HCT116 (cell line): ENCODE measurements at regions not wholly inside any gene's neighbourhood (a gene's known extent, or its start where the extent isn't known, plus 50 kb on each side); places are given as distances from the start of the nearest gene placed in this dataset.

Experiments
- ATAC-seq: fragments of 200-7000 bp; cut with Tn5 transposase; 2 replicates; pipeline ENCODE4 v1.9.1; 2020; ENCODE audit warnings: mild to moderate bottlenecking, moderate library complexity
- BruUV-seq: library from RNA; stranded (reverse); fragments of 400-500 nt; replicated peaks from 2 replicates; lab custom pipeline; 2021; lab: Mats Ljungman, UMichigan
- CTCF ChIA-PET: fragments of 300-600 bp; sonication (Branson Sonifier 250); formaldehyde crosslinking; loops from one replicate; lab custom pipeline; 2021; ENCODE audit warnings: antibody characterized with exemption; lab: Charles Lee
- POLR2A ChIA-PET: fragments of 300-600, 350-600 bp; sonication (Branson Sonifier 250); formaldehyde crosslinking; loops from one replicate; lab custom pipeline; 2021; ENCODE audit warnings: antibody characterized with exemption; lab: Charles Lee
- RAD21 ChIA-PET, 2 experiments: fragments of 300-600 bp; sonication (Branson Sonifier 250); formaldehyde crosslinking; loops; one replicate each; lab custom pipeline; 2023; ENCODE audit warnings: low total read pairs in 2 of 2; ENCODE audit not compliant: uncharacterized antibody in 2 of 2, unreplicated experiment in 2 of 2, low non-redundant PET in 1 of 2; lab: Charles Lee
- DNase-seq: peaks from one replicate; pipeline ENCODE4 v3.0.0-alpha.2; 2010; ENCODE audit warnings: low read depth, low spot score
- H2AFZ ChIP-seq: fragments of 200-600 bp; shearing (Covaris generic), sonication (generic); 2 replicates; pipeline ENCODE4 v1.6.1; 2017; ENCODE audit warnings: low read depth, mixed run types, mixed read lengths, antibody characterized with exemption, low read length; ENCODE audit not compliant: poor library complexity, severe bottlenecking
- H3K27ac ChIP-seq: 2 replicates; pipeline ENCODE4 v1.5.1; 2012; ENCODE audit warnings: low read depth, low read length
- H3K27me3 ChIP-seq: fragments of 200-600 bp; sonication (generic); 2 replicates; pipeline ENCODE4 v1.6.1; 2016; ENCODE audit warnings: mixed run types, low read length, mixed read lengths; ENCODE audit not compliant: insufficient read depth
- H3K36me3 ChIP-seq, 2 experiments: fragments of 200-500 bp in 1 of 2; fragments of 200-600 bp in 1 of 2; sonication (Bioruptor generic) in 1 of 2; sonication (generic) in 1 of 2; 2 replicates each; pipeline versions ENCODE4 v1.5.1 to v1.6.1; 2014 to 2016; ENCODE audit warnings: low read length in 2 of 2, inconsistent platforms in 1 of 2, mixed read lengths in 1 of 2, mixed run types in 1 of 2; ENCODE audit not compliant: insufficient read depth in 2 of 2, control insufficient read depth in 1 of 2
- H3K4me1 ChIP-seq, 2 experiments: fragments of 200-600 bp in 1 of 2; sonication (generic) in 1 of 2; 2 replicates each; pipeline versions ENCODE4 v1.5.1 to v1.6.1; 2012 to 2017; ENCODE audit warnings: low read length in 2 of 2, inconsistent platforms in 1 of 2, mild to moderate bottlenecking in 1 of 2, mixed read lengths in 1 of 2, mixed run types in 1 of 2, moderate library complexity in 1 of 2; ENCODE audit not compliant: insufficient read depth in 2 of 2, control insufficient read depth in 1 of 2
- H3K4me2 ChIP-seq: fragments of 200-600 bp; sonication (generic); 2 replicates; pipeline ENCODE4 v1.6.1; 2017; ENCODE audit warnings: mixed run types, low read length, mixed read lengths
- H3K4me3 ChIP-seq, 2 experiments: fragments of 200-600 bp in 1 of 2; sonication (generic) in 1 of 2; replicated peaks in 1 of 2; 2 replicates each; pipeline ENCODE4 v1.5.1; 2011 to 2016; ENCODE audit warnings: low read length in 2 of 2, control low read depth in 1 of 2, low read depth in 1 of 2, mild to moderate bottlenecking in 1 of 2, mixed read lengths in 1 of 2, mixed run types in 1 of 2
- H3K79me2 ChIP-seq: fragments of 200-600 bp; sonication (generic); 2 replicates; pipeline ENCODE4 v1.6.1; 2017; ENCODE audit warnings: mild to moderate bottlenecking, mixed run types, low read length, moderate library complexity, mixed read lengths; ENCODE audit not compliant: insufficient read depth
- H3K9ac ChIP-seq: fragments of 200-600 bp; sonication (generic); 2 replicates; pipeline ENCODE4 v1.6.1; 2016; ENCODE audit warnings: low read length, mixed read lengths
- H3K9me2 ChIP-seq: fragments of 200-600 bp; sonication (generic), shearing (Covaris generic); 2 replicates; pipeline ENCODE4 v1.6.1; 2017; ENCODE audit warnings: mixed run types, mild to moderate bottlenecking, moderate library complexity; ENCODE audit not compliant: insufficient read depth
- H3K9me3 ChIP-seq, 2 experiments: fragments of 200-500 bp in 1 of 2; fragments of 200-600 bp in 1 of 2; sonication (Bioruptor generic) in 1 of 2; sonication (generic) in 1 of 2; 2 replicates each; pipeline ENCODE4 v1.6.1; 2014 to 2017; ENCODE audit warnings: low read length in 2 of 2, mixed read lengths in 2 of 2, inconsistent platforms in 1 of 2, low read depth in 1 of 2, mild to moderate bottlenecking in 1 of 2, mixed run types in 1 of 2, moderate library complexity in 1 of 2; ENCODE audit not compliant: control insufficient read depth in 1 of 2, insufficient read depth in 1 of 2
- H4K20me1 ChIP-seq: fragments of 200-600 bp; sonication (generic), shearing (Covaris generic); 2 replicates; pipeline ENCODE4 v1.6.1; 2017; ENCODE audit warnings: mixed run types, mild to moderate bottlenecking, moderate library complexity; ENCODE audit not compliant: insufficient read depth
- CBX3 ChIP-seq: IDR thresholded peaks from 2 replicates; pipeline ENCODE4 v1.6.1; 2012; ENCODE audit warnings: low read depth
- EGR1 ChIP-seq: IDR thresholded peaks from 2 replicates; pipeline ENCODE4 v1.6.1; 2012; ENCODE audit warnings: low read depth
- FOSL1 ChIP-seq: IDR thresholded peaks from 2 replicates; pipeline ENCODE4 v1.6.1; 2012; ENCODE audit warnings: low read depth
- JUND ChIP-seq: IDR thresholded peaks from 2 replicates; pipeline ENCODE4 v1.6.1; 2012
- POLR2A ChIP-seq: IDR thresholded peaks from 2 replicates; pipeline ENCODE4 v1.7.0; 2011; ENCODE audit warnings: borderline replicate concordance; ENCODE audit not compliant: insufficient read depth, insufficient read length; ENCODE audit errors: extremely low read depth
- SIN3A ChIP-seq: IDR thresholded peaks from 2 replicates; pipeline ENCODE4 v1.6.1; 2012; ENCODE audit warnings: low read depth
- SP1 ChIP-seq: IDR thresholded peaks from 2 replicates; pipeline ENCODE4 v1.6.1; 2012; ENCODE audit warnings: low read depth
- TCF7L2 ChIP-seq: IDR thresholded peaks from 2 replicates; pipeline ENCODE4 v1.7.0; 2011; ENCODE audit warnings: borderline replicate concordance, inconsistent platforms; ENCODE audit not compliant: insufficient read depth, insufficient read length; ENCODE audit errors: extremely low read depth
- intact Hi-C: fragments of 100-400 bp; cut with micrococcal nuclease; formaldehyde crosslinking; loops from 2 replicates; pipeline ENCODE4 v1.10.0; 2022
- TF ChIP-seq, protein P1 (sequence below): IDR thresholded peaks from 2 replicates; pipeline ENCODE4 v1.6.1; 2012
- TF ChIP-seq, protein P2 (sequence below), 3 experiments: fragments of 200-600 bp in 1 of 3; sonication (generic) in 1 of 3; IDR thresholded peaks in 2 of 3; conservative IDR thresholded peaks in 1 of 3; 2 replicates each; pipeline ENCODE4 v1.5.1; 2012 to 2017; ENCODE audit warnings: low read depth in 2 of 3, low read length in 2 of 3, antibody characterized with exemption in 1 of 3, borderline replicate concordance in 1 of 3, control low read depth in 1 of 3, mild to moderate bottlenecking in 1 of 3, mixed read lengths in 1 of 3, mixed run types in 1 of 3, moderate library complexity in 1 of 3; ENCODE audit not compliant: insufficient read depth in 1 of 3

DNA sequence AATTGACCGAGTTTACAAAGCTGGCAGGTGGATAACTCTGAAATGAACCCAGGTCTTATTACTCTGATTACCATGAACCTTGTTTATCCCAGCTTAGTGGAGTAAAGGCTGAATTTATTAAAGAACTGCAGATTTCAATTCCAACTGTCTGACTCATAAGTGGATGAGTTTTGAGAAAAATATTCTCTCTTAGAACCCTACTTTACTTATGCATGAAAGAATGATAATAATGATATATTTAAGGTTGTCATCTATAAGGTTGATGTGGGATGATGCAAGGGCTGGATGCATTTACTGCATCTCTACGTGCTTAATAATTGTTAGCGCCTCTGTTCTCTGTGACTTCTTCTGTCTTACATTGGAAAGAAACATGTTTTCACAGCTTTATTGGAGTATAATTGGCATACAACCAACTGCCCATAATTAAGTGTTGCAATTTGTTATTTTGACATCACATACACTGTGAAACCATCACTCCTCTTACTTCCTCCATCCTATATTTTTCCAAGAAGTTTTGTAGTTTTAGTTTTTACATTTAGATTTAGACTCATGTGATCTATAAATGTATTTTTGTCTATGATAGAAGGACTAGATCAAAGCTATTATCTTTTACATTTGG lies 771.2 kb upstream of the ARRDC4 start:
- intact Hi-C loops = no loop called here
- Histone ChIP-seq H3K9ac (no peak overlapping the region), H3K9me2 (no peaks in the 10 kb centered on the region), H3K79me2 (no peaks in the 10 kb centered on the region), H3K27me3 (no peaks in the 10 kb centered on the region), H3K36me3 (no peaks in the 10 kb centered on the region), H3K4me2 (no peak overlapping the region), H3K27ac (no peak overlapping the region), H3K4me3 (no peak overlapping the region), H4K20me1 (no peaks in the 10 kb centered on the region), H3K4me1 (no peaks in the 10 kb centered on the region), H3K9me3 (no peaks in the 10 kb centered on the region; a peak in 2 of 4 replicates), H2AFZ (no peak overlapping the region)
- TF ChIP-seq CBX3 (no peak), EGR1 (no peak), TCF7L2 (no peak), SIN3A (no peak), JUND (no peak), SP1 (no peak), FOSL1 (no peak), POLR2A (no peak)
- TF ChIP-seq, protein P1, sequence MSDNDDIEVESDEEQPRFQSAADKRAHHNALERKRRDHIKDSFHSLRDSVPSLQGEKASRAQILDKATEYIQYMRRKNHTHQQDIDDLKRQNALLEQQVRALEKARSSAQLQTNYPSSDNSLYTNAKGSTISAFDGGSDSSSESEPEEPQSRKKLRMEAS = no peak
- TF ChIP-seq, protein P2, sequence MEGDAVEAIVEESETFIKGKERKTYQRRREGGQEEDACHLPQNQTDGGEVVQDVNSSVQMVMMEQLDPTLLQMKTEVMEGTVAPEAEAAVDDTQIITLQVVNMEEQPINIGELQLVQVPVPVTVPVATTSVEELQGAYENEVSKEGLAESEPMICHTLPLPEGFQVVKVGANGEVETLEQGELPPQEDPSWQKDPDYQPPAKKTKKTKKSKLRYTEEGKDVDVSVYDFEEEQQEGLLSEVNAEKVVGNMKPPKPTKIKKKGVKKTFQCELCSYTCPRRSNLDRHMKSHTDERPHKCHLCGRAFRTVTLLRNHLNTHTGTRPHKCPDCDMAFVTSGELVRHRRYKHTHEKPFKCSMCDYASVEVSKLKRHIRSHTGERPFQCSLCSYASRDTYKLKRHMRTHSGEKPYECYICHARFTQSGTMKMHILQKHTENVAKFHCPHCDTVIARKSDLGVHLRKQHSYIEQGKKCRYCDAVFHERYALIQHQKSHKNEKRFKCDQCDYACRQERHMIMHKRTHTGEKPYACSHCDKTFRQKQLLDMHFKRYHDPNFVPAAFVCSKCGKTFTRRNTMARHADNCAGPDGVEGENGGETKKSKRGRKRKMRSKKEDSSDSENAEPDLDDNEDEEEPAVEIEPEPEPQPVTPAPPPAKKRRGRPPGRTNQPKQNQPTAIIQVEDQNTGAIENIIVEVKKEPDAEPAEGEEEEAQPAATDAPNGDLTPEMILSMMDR (IDR thresholded peaks at IDR 0.05 in 2 of 3, conservative IDR thresholded peaks at IDR 0.05 in 1 of 3; ENCODE audit: borderline replicate concordance in 1 of 3, insufficient read depth in 1 of 3, low read depth in 2 of 3, low read length in 2 of 3) = no peak
- ATAC-seq (no peak), DNase-seq (no peak)
- CTCF ChIA-PET = no interaction called here
- RAD21 ChIA-PET = no interaction called here
- no TSS peak for BruUV-seq
- POLR2A ChIA-PET = no interaction called here
